Naive thymus-derived CD8-positive, alpha-beta T cell (primary cell): ENCODE measurements at regions not wholly inside any gene's neighbourhood (a gene's known extent, or its start where the extent isn't known, plus 50 kb on each side); places are given as distances from the start of the nearest gene placed in this dataset.
"Not testable (repeated sequence)": the region's sequence is repeated elsewhere in the genome, so short reads cannot be mapped to it uniquely, and the experiment has no call there.

Source experiments
- ATAC-seq, 2 donors: fragments of 150-1000 bp; cut with Tn5 transposase in 1 of 2; sonication (Bioruptor Pico), chemical (Tn5 transposase) in 1 of 2; 1 replicate in 1 of 2; 2 replicates in 1 of 2; pipeline ENCODE4 v1.10.0; 2021; ENCODE audit warnings: mild to moderate bottlenecking in 2 of 2, moderate library complexity in 2 of 2
- POLR2A ChIA-PET: fragments of 350-600 bp; sonication (Branson Sonifier 250); formaldehyde crosslinking; loops from one replicate; lab custom pipeline; 2021; ENCODE audit warnings: antibody characterized with exemption; lab: Charles Lee
- DNase-seq, 10 donors: peaks; one replicate each; pipeline versions ENCODE4 v3.0.0 to v3.0.0-alpha.2; 2020 to 2022
- H3K27ac Mint-ChIP-seq, 10 donors: one replicate each; pipeline ENCODE4 v1.8.0; 2020 to 2022; ENCODE audit warnings: mild to moderate bottlenecking in 10 of 10, mixed read lengths in 10 of 10, moderate library complexity in 4 of 10, inconsistent platforms in 1 of 10
- H3K27me3 Mint-ChIP-seq, 5 donors: one replicate each; pipeline ENCODE4 v1.8.0; 2021 to 2022; ENCODE audit warnings: mixed read lengths in 5 of 5
- H3K36me3 Mint-ChIP-seq, 3 donors: one replicate each; pipeline ENCODE4 v1.8.0; 2020 to 2022; ENCODE audit warnings: mixed read lengths in 3 of 3, mild to moderate bottlenecking in 2 of 3, inconsistent platforms in 1 of 3
- H3K4me1 Mint-ChIP-seq, 4 donors: one replicate each; pipeline ENCODE4 v1.8.0; 2021 to 2022; ENCODE audit warnings: mixed read lengths in 4 of 4
- H3K4me3 Mint-ChIP-seq, 10 donors: one replicate each; pipeline ENCODE4 v1.8.0; 2020 to 2022; ENCODE audit warnings: mild to moderate bottlenecking in 10 of 10, mixed read lengths in 10 of 10, moderate library complexity in 6 of 10, inconsistent platforms in 1 of 10
- H3K9me3 Mint-ChIP-seq, 9 donors: one replicate each; pipeline ENCODE4 v1.8.0; 2020 to 2022; ENCODE audit warnings: mixed read lengths in 9 of 9, mild to moderate bottlenecking in 3 of 9, inconsistent platforms in 1 of 9, moderate library complexity in 1 of 9

- H3K4me3 Mint-ChIP-seq, result no peak overlapping the region
- DNase-seq (no peak), ATAC-seq (no peak)
- H3K36me3 Mint-ChIP-seq, result no peaks in the 10 kb centered on the region
- H3K9me3 Mint-ChIP-seq, result peaks cover 0 to 7% (median 0%) of the 10 kb centered on the region in 9 donors
- H3K27ac Mint-ChIP-seq, result no peak overlapping the region
- H3K27me3 Mint-ChIP-seq, result no peaks in the 10 kb centered on the region
- POLR2A ChIA-PET, result no interaction called here
- H3K4me1 Mint-ChIP-seq, result no peaks in the 10 kb centered on the region
These were observed 891.8 kb upstream of the SLITRK1 start for GRCh38 chr13:84774111-84774510.

- POLR2A ChIA-PET, result no interaction called here
- H3K4me3 Mint-ChIP-seq, result no peak overlapping the region
- H3K27me3 Mint-ChIP-seq, result no peaks in the 10 kb centered on the region
- no peak for DNase-seq
- no peaks in the 10 kb centered on the region for H3K36me3 Mint-ChIP-seq
- peaks cover 0 to 6% (median 0%) of the 10 kb centered on the region in 9 donors for H3K9me3 Mint-ChIP-seq
- no peak for ATAC-seq
- H3K27ac Mint-ChIP-seq, result no peak overlapping the region
- no peaks in the 10 kb centered on the region for H3K4me1 Mint-ChIP-seq
These were observed 878.7 kb upstream of the SLITRK1 start for GRCh38 chr13:84760956-84761355.

- Mint-ChIP-seq H3K4me1 (no peaks in the 10 kb centered on the region), H3K27ac (no peak overlapping the region), H3K27me3 (no peaks in the 10 kb centered on the region), H3K4me3 (no peak overlapping the region), H3K36me3 (no peaks in the 10 kb centered on the region), H3K9me3 (peaks cover 0 to 15% (median 0%) of the 10 kb centered on the region in 9 donors)
- DNase-seq, result no peak
- no peak for ATAC-seq
- POLR2A ChIA-PET, result no interaction called here
These were observed 866.9 kb upstream of the SLITRK1 start for GRCh38 chr13:84749126-84749525.

- H3K36me3 Mint-ChIP-seq, result no peaks in the 10 kb centered on the region
- no peak overlapping the region for H3K27ac Mint-ChIP-seq
- POLR2A ChIA-PET, result no interaction called here
- H3K9me3 Mint-ChIP-seq, result peaks cover 0 to 7% (median 0%) of the 10 kb centered on the region in 9 donors
- DNase-seq (no peak), ATAC-seq (no peak)
- H3K4me1 Mint-ChIP-seq, result no peaks in the 10 kb centered on the region
- no peak overlapping the region for H3K4me3 Mint-ChIP-seq
- H3K27me3 Mint-ChIP-seq, result no peaks in the 10 kb centered on the region
These were observed 862.8 kb upstream of the SLITRK1 start for GRCh38 chr13:84745051-84745551.

GRCh38 chr13:84744203-84744602, 861.9 kb upstream of the SLITRK1 start:
- POLR2A ChIA-PET, result no interaction called here
- Mint-ChIP-seq H3K27me3 (no peaks in the 10 kb centered on the region), H3K27ac (no peak overlapping the region), H3K9me3 (peaks cover 0 to 7% (median 0%) of the 10 kb centered on the region in 9 donors), H3K36me3 (no peaks in the 10 kb centered on the region), H3K4me1 (no peaks in the 10 kb centered on the region), H3K4me3 (no peak overlapping the region)
- no peak for DNase-seq
- ATAC-seq, result no peak

- Mint-ChIP-seq H3K36me3 (no peaks in the 10 kb centered on the region), H3K4me3 (no peak overlapping the region), H3K9me3 (peaks cover 0 to 6% (median 0%) of the 10 kb centered on the region in 9 donors), H3K27me3 (no peaks in the 10 kb centered on the region), H3K27ac (no peak overlapping the region), H3K4me1 (no peaks in the 10 kb centered on the region)
- POLR2A ChIA-PET, result no interaction called here
- ATAC-seq, result no peak
- DNase-seq, result no peak
These were observed 859.0 kb upstream of the SLITRK1 start for GRCh38 chr13:84741253-84741652.

GRCh38 chr13:84739021-84739420, 856.7 kb upstream of the SLITRK1 start:
- DNase-seq (no peak), ATAC-seq (no peak)
- POLR2A ChIA-PET, result no interaction called here
- Mint-ChIP-seq H3K27me3 (no peaks in the 10 kb centered on the region), H3K36me3 (no peaks in the 10 kb centered on the region), H3K27ac (no peak overlapping the region), H3K4me1 (no peaks in the 10 kb centered on the region), H3K4me3 (no peak overlapping the region), H3K9me3 (peaks cover 0 to 8% (median 0%) of the 10 kb centered on the region in 9 donors)

- POLR2A ChIA-PET, result no interaction called here
- Mint-ChIP-seq H3K4me3 (no peak overlapping the region), H3K9me3 (peaks cover 0 to 8% (median 0%) of the 10 kb centered on the region in 9 donors), H3K27ac (no peak overlapping the region), H3K4me1 (no peaks in the 10 kb centered on the region), H3K27me3 (no peaks in the 10 kb centered on the region), H3K36me3 (no peaks in the 10 kb centered on the region)
- DNase-seq, result no peak
- ATAC-seq, result no peak
These were observed 855.4 kb upstream of the SLITRK1 start for GRCh38 chr13:84737661-84738060.

GRCh38 chr13:84730376-84730775, 848.1 kb upstream of the SLITRK1 start:
- H3K27me3 Mint-ChIP-seq, result no peaks in the 10 kb centered on the region
- no peak for DNase-seq
- ATAC-seq, result no peak
- H3K4me3 Mint-ChIP-seq, result no peak overlapping the region
- H3K27ac Mint-ChIP-seq, result no peak overlapping the region
- POLR2A ChIA-PET, result no interaction called here
- no peaks in the 10 kb centered on the region for H3K4me1 Mint-ChIP-seq
- no peaks in the 10 kb centered on the region for H3K36me3 Mint-ChIP-seq
- H3K9me3 Mint-ChIP-seq, result peaks cover 0 to under 1% (median 0%) of the 10 kb centered on the region in 9 donors

- H3K9me3 Mint-ChIP-seq, result peaks cover 0 to 6% (median 0%) of the 10 kb centered on the region in 9 donors
- no peak overlapping the region for H3K4me3 Mint-ChIP-seq
- ATAC-seq (peak in 1 of 2 donors; percentile 35), DNase-seq (peak in 2 of 10 donors; percentile 14 to 21)
- no peaks in the 10 kb centered on the region for H3K4me1 Mint-ChIP-seq
- POLR2A ChIA-PET, result no interaction called here
- H3K36me3 Mint-ChIP-seq, result no peaks in the 10 kb centered on the region
- no peaks in the 10 kb centered on the region for H3K27me3 Mint-ChIP-seq
- no peak overlapping the region for H3K27ac Mint-ChIP-seq
These were observed 823.9 kb upstream of the SLITRK1 start for GRCh38 chr13:84705982-84706710.

- no peak for DNase-seq
- Mint-ChIP-seq H3K27ac (no peak overlapping the region), H3K9me3 (peaks cover 0 to 10% (median 1%) of the 10 kb centered on the region in 9 donors), H3K27me3 (no peaks in the 10 kb centered on the region), H3K4me3 (no peak overlapping the region), H3K4me1 (no peaks in the 10 kb centered on the region), H3K36me3 (no peaks in the 10 kb centered on the region)
- ATAC-seq, result no peak
- POLR2A ChIA-PET, result no interaction called here
These were observed 819.9 kb upstream of the SLITRK1 start for GRCh38 chr13:84702174-84702573.

- H3K27me3 Mint-ChIP-seq, ATAC-seq, H3K4me3 Mint-ChIP-seq, DNase-seq, H3K36me3 Mint-ChIP-seq, H3K27ac Mint-ChIP-seq, POLR2A ChIA-PET, H3K4me1 Mint-ChIP-seq: not testable (repeated sequence)
- peaks cover 0 to 14% (median 3%) of the 10 kb centered on the region in 9 donors for H3K9me3 Mint-ChIP-seq
These were observed 815.3 kb upstream of the SLITRK1 start for GRCh38 chr13:84697591-84697990.

GRCh38 chr13:84686973-84687372, 804.7 kb upstream of the SLITRK1 start:
- Mint-ChIP-seq H3K36me3 (no peaks in the 10 kb centered on the region), H3K4me1 (no peaks in the 10 kb centered on the region), H3K27me3 (no peaks in the 10 kb centered on the region), H3K9me3 (peaks cover 0 to 11% (median 0%) of the 10 kb centered on the region in 9 donors), H3K27ac (no peak overlapping the region), H3K4me3 (no peak overlapping the region)
- ATAC-seq (no peak), DNase-seq (no peak)
- POLR2A ChIA-PET, result no interaction called here

- ATAC-seq (no peak), DNase-seq (no peak)
- POLR2A ChIA-PET, result no interaction called here
- Mint-ChIP-seq H3K36me3 (no peaks in the 10 kb centered on the region), H3K27me3 (no peaks in the 10 kb centered on the region), H3K4me3 (no peak overlapping the region), H3K4me1 (no peaks in the 10 kb centered on the region), H3K27ac (no peak overlapping the region), H3K9me3 (peaks cover 0 to 11% (median 0%) of the 10 kb centered on the region in 9 donors)
These were observed 804.2 kb upstream of the SLITRK1 start for GRCh38 chr13:84686458-84686857.
